ENCODE measurements at regions not wholly inside any gene's neighbourhood (a gene's known extent, or its start where the extent isn't known, plus 50 kb on each side); places are given as distances from the start of the nearest gene placed in this dataset.
A peak's percentile ranks its signal among the peaks of the same experiment; 100 is the strongest.

DNA sequence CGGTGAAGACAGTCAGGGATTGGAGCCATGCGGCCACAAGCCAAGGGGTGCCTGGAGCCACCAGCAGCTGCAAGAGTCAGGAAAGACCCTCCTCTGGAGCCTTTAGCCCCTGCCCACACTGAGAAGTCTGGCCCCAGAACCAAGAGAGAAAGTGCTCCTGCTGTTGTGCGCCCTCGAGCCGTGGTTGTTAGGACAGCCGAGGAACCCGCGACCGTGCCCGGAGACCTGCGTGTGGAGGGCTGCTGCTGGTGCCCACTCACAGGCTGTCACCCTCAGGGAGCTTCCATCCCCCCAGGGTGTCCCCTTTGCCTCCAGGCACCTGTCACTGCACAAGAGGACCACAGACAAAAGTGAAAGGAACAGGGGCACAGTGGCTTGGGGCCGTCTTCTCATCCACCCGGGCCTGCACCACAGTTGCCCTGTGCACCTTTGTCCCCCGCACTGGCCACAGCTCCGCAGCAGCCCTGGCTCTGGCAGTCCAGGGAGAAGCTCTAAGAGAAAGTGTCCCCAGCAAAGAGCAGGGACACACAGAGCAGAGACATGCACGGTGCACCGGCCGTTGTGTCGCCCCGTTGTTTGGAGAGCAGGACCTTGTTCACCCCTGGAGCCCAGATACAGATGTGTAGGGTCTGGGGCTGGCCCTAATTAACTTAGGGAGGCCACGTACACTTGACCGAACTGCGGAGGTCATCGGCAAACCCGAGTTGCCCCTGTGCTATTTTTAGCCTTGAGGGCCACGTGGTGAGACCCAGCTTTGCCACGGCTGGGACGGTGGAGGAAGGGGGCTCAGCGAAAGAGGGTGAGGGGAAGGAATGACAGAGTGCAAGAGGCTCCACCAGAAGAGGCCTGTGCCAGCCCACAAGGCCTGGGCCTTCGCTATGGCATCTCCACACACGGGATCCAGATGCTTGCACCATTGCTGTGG lies 329.2 kb downstream of the C16orf95 start:
- DNase-seq: no peak

DNA sequence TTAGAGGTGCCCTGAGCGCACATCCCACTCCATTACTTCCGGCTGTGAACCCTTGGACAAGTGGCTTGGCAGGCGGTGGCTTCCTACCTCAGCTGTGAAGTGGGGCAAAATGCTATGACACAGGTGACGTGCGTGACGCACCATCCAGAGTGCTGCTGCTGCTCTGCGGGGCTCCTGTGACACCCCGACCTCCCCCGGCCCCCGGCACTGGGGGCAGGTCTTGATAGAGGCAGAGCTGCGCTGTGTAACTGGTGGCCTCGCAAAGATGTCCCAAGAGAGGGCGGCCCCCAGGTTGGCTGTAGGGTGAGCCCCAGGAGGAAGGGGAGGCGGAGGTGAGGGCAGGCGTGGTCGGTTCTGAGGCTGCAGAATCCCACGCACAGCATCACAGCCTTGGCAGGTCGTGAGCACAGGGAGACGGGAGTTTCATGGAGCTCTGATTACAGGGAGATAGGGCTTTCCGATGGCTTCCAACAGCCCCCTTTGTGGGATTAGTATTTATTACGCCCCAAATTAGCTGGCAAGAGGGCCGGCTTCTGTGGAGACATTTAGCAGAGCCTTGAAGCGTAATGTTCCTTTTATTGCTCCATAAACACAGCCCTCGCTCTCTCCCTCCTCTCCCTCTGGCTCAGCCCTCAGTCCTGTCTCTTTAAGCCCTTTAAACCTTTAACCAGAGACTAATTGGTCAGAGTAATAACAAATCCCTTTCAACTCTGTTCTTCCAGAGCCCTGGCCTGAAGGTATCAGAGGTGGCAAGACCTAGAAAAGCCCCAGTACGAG lies 328.1 kb downstream of the C16orf95 start:
- DNase-seq: no peak

- no peak for DNase-seq
Measured at GRCh38 chr16:86990451-86990850, 326.7 kb downstream of the C16orf95 start.

DNA sequence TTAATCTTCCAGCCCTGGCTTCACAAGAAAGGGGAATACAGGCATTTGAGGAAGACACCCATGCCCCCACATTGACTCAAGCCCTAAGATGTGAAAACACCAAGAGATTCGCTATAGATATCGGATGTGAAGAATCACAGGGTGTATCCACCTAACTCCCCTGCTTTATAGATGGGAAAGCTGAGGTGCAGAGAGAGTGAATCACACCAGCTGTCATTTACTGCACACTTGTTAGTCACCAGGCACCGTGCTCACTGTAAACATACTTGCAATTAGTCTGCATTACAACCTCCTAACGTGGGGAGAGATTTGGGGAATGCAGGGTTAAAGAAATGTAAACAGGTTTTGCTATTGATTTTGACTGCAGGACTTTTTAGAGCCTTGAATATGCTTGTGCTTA lies 325.5 kb downstream of the C16orf95 start:
- DNase-seq: peak; percentile 10

GRCh38 chr16:86992587-86992986 lies 324.6 kb downstream of the C16orf95 start:
- no peak for DNase-seq

DNA sequence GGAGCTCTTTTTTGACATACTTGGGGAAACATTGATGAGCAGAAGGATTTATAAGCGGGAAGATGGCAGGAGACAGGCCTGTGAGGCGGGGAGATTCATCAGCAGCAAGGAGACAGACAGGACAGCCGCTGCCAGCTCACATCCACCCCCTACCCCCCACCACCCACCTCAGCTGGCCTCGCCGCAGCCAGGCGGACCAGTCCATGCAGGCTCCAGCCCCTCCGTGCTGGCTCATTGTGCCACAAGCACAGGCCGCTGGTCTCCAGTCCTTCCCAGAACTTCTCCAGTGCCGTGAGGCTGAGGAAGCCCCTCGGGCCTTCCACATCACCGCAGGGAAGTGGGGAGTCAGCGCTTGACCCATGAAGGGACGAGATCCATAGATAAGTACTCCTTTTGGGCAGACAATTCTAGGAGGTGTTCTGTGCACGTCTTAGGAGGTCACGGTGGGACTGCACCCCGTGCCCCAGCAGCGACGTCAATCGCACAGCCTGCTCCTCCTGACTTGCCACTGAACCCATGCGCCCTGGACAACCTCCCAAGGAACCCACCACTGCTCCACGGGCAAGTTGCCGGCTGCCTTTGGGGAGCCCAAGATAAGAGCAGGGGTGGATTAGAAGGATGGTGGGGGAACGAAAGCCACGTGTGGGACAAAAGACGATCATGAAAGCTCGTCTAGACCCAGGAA lies 323.6 kb downstream of the C16orf95 start:
- DNase-seq: no peak

GRCh38 chr16:86994215-86994614 lies 323.0 kb downstream of the C16orf95 start:
- no peak for DNase-seq

- no peak for DNase-seq
Measured at GRCh38 chr16:86994651-86995171, 322.5 kb downstream of the C16orf95 start.

GRCh38 chr16:86995456-86995855 lies 321.7 kb downstream of the C16orf95 start:
- no peak for DNase-seq

- no peak for DNase-seq
Measured at GRCh38 chr16:86996081-86996480, 321.1 kb downstream of the C16orf95 start.

DNA sequence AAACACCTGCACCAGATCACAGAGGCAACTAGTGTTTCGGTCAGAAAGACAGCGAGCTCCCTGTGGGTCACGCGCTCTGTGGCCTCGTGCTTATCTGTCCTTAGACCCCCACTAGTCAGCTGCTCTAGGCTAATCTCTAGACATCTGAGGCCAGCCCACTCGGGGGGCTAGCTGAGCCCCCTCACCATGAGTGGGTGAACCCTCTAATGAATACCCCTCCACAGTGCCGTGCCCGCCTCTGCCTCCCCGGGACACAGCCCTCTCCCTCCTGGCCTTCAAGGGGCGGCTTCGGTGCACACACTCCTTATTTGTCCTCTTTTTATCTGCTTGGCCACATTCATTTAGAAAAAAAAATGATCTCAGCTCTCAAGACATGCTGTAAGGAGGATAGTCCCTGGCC lies 320.1 kb downstream of the C16orf95 start:
- no peak for DNase-seq

DNA sequence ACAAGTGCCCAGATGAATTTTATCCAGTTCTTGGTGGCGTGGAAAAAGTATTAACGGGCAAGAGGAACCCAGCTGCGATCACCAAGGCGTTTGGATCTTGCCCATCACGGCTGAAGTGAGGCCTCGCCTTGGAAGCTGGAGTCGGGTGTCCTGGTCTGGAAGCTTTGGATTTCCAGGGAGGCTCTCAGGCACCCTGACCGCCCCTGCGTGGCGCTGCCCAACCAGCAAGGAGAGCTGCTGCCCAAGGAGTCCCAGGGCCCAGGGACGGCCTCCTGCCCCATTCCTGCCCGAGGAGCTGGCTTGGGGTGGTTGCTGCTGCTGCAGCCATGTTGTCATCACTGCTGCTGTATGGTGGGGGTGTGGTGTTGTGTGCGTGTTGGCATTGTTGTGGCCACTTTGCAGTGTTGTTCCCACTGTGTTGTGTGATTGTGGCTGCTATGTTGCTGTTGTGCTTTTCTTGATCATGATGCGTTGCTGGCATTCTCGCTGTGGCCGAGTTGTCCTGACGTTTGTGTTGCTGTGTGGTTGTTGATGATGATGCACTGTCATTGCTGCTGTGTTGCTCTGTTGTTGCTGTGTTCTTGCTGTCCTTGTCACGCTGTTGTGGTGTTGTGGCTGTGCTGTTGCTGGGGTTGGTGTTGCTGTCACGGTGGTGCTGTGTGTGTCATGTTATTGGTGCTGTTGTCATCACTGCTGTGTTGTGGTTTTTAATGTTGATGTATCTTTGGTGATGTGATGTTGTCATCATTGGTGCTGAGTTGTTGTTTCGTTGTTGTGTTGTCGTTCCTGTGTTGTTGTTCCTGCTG lies 318.8 kb downstream of the C16orf95 start:
- no peak for DNase-seq

- DNase-seq: no peak
Measured at GRCh38 chr16:87000001-87000400, 317.2 kb downstream of the C16orf95 start.

DNA sequence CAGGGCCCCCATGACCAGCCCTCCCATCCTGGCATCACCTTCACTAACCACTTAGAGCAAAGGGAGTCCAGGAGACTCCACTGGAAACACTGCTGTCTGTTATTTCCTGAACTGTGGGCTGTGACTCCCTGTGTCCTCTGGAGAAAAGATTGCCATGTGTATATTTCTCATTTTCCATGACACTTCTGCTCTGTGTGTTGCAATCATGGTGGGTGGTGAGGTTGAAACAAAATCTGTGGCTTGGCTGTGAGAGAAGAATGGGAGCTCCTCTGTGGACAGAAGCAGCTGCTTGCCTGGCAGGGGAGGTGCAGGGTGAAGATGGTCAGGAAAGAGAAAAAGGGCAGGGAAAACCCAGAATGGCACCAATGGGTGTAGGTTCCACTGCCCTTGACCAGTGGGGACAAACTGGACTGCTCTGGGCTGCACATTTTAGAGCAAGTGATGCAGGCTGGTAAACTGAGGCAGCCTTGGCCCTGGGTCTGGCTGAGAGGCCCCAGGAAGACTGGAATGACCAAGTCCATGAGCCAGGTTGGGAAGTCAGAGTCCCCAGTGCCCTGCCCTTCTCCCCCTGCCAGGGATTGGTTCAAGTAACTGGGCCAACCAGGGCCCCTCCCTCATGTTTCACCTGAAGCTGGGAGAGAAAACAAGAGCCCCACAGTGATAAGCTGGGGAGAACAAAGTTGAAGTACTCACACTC lies 314.3 kb downstream of the C16orf95 start:
- no peak for DNase-seq

DNA sequence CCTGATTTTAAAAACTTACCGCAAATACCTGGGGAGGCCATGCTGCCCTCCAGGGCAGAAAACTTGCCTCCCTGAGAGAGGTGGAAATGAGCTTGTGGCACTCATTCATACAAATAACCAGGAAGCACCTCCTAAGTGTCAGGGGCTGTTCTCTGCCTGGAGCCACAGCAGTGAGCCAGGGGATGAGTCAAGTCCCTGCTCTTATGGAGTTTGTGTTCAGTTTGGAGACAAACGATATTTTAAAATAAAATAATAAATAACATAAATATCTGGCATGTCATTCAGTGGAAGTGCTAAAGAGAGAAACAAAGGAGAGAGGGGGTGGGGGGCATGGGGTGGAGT lies 313.8 kb downstream of the C16orf95 start:
- DNase-seq: no peak

GRCh38 chr16:87006021-87006420 lies 311.2 kb downstream of the C16orf95 start:
- DNase-seq: no peak

DNA sequence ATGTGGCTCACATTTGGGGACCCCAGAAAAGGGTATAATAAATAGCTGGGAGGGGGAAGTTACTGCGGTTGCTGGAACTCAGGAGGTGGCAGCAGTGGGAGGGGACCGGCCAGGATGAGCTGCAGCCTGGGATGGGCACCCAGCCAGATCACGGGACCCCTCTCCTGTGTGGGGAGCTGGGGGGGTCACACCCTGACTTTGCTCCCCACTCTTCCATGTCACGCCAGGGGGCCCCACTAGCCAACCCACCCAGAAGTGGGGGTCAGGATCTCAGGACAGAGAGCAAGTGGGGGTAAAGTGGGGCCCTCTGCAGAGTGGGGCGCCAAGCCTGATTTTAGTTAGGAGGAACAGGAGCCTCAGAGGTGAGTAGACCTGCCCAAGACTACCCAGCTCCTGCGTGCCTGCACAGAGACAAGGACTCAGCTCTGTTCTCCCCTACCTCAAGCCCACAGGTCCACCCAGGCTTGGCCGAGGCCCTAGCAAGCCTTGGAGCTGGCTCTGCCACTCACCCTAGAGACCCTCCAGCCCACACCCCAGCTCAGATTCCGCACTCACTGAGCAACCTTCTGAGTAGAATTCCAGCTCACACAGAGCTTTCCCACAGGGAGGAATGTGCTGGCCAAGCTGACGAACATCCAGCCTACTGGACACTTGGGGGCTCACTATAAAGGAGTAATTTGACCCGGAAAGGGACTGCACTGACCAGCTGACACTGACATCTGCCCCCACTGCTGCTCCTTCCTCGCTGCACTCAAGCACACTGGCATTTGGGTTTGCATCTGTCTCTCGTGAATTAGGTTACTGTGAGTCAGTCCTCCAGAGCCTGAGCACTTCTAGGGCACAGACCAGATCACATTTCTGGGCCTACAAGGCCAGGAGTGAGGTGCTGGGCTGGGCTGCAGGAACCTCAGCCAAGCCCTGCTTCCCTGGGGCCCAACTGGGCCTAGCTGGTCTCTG lies 310.1 kb downstream of the C16orf95 start:
- DNase-seq: no peak

GRCh38 chr16:87007907-87008306 lies 309.3 kb downstream of the C16orf95 start:
- no peak for DNase-seq

DNA sequence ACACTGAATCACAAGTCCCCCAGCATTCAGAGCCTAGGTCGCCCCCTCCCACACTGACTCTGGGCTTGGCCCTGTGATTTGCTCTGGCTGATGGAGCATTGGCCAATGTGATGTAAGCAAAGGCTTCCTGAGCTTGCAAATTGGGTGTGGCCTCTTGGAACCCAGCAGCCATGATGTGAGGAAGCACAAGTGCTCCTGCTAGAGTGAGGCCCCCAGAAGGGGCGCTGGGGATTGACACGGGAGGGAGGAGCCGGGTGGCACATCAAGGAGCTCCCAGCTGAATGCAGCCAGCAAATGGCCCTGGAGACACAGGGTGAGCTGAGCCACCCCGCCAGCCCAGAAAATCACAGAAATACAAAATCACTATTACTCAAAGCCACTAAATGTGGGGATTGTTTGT lies 308.5 kb downstream of the C16orf95 start:
- no peak for DNase-seq
